GM21786 (cell line): ENCODE measurements at regions not wholly inside any gene's neighbourhood (a gene's known extent, or its start where the extent isn't known, plus 50 kb on each side); places are given as distances from the start of the nearest gene placed in this dataset.
"Not testable (repeated sequence)": the region's sequence is repeated elsewhere in the genome, so short reads cannot be mapped to it uniquely, and the experiment has no call there.

Experiments
- ATAC-seq: cut with Tn5 transposase; IDR thresholded peaks from one replicate; pipeline ENCODE4 v1.9.1; 2021; ENCODE audit not compliant: unreplicated experiment

DNA sequence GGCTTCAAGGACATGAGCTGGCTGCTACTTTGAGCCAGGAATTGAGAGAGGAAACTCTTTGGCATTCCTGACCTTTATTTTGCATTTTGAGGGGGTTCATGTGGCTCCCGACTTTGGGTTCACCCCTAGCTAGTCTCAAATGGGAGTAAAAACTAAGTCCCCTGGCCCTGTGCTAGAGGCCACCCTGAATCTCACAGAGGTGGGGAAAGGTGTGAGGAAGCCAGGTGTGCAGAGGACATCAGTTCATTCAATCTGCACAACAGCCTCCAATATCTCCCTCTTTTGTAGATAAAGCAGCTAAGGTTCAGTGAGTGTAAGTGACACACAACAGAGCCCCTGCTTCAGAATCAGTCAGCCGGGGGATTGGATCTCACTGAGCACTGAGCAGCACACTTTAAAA is 325.7 kb downstream of the DCDC2C start:
- ATAC-seq = no peak

DNA sequence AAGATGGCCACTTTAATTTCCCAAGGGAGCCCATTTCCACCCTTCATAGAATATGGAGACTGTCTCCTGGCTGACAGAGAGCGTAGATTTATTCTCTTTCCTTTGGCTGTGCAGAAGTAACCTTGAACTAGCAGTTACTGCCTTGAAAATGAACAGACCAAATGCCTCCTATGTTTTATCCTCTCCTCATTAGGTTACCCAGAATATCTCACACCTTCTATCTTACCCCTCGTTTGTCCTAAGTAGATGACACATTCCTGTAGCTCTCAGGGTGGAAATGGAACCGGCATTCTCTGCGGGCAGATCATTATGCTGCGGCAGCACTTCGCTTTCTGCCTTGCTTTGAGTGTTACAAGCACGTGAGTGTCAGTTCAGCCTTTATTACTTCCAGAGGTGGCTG is 336.5 kb downstream of the DCDC2C start:
- no peak for ATAC-seq

DNA sequence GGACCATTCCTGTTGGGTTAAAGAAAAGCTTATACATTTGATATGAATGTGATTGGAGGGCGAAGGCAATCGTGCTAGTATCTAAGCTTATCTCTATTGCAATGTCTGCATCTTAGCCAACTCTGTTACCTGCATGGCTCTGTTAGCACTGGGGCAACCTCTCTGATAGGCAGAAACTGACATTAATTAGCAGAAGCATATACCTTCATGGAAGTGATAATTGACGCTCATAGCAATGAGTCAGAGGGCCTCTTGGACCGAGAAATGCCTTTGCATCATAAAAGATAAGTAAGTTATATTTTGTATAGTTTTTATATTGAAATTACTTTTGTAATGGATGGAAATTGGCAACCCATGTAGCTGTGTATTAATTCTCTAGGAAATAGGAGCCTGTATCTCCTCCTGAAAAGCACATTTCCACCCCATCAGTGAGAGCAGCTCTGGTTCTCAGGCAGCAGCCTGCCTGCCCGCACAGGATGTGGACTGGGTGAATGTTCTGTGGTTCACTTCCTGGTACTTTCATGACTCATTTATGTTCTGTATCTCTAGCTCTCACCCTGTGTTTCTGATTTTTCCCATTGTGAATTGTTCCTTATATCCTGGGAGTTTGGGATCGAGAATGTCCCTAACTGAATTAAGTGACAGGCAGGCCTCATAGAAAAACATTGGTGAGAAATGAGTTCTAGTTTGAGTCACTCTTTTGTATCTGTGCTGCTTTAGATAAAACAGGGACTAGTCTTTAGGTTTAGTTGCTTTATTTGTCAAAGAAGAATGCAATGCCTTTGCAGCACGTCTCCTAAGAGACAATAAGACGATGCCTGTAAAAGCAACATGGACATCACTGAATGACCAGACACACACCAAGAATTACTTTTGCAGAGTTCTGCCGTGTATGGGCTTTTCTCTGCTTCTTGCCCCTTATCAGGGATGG is 344.9 kb downstream of the DCDC2C start:
- ATAC-seq = peak; percentile 86

DNA sequence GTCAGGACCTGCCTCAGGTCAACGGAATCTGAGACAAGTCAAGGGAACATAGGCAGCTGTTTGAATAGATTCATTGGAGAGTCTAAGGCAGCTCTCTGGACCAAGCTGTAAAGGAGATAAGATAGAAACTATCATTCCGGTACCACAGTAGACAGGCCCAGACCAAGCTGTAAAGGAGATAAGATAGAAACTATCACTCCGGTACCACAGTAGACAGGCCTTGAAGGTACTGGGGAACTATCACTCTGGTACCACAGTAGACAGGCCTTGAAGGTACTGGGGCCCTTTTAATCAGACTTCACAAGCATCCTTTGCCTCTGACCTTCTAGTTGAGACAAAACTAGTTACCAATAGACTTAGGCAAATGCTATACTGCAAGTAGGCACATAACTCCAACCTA is 346.1 kb downstream of the DCDC2C start:
- ATAC-seq = no peak

DNA sequence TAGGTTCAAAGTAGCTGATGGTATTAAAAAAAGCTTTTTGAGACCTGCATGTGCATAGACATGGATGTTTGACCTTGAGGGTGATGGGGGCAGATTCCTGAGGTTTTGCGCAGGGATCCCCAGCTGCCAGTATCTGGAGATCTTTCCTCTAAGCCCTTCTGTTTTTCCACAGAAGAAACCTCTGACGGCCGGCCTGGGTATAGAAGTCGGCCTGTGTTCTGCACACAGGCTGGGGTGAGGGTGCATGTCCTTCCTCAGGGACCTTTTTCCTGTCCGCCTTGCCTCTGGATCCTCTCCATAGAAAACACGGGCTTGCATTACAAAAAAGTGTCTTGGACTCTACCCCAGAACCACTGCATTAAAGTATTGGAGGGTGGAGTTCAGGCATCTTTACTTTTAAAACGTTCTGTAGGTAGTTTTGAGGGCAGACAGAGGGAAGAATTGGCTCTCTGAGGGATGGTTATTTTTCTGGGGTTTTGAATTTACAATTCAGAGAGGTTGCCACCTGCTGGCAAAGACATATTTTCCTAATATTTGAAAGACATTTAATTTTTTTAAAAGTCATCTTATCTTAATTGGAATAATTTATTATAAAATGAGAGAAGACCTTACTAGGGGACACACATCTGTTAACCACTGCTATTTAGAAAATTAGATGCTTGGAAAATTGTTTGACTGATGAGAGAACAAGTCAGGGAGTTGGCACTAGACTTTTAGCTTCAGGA is 350.6 kb downstream of the DCDC2C start:
- no peak for ATAC-seq

DNA sequence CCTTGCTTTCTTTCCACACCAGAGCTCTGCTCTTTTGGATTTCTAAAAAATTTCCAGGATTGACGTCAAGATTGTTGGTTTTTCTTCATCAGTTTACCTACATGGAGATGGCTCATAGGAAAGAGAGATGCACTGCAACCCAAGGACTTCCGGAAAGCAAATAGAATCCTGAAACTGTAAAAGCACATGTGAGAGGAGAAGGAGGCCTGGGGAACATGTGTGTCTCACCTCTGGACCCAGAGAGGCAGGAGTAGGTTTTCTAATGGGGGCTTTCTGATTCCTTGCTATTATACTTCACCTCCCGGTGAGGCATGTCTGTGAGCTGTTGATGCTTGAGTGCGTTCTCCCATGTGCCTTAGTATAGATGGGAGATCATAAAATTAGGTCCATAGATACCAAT is 362.8 kb downstream of the DCDC2C start:
- no peak for ATAC-seq

DNA sequence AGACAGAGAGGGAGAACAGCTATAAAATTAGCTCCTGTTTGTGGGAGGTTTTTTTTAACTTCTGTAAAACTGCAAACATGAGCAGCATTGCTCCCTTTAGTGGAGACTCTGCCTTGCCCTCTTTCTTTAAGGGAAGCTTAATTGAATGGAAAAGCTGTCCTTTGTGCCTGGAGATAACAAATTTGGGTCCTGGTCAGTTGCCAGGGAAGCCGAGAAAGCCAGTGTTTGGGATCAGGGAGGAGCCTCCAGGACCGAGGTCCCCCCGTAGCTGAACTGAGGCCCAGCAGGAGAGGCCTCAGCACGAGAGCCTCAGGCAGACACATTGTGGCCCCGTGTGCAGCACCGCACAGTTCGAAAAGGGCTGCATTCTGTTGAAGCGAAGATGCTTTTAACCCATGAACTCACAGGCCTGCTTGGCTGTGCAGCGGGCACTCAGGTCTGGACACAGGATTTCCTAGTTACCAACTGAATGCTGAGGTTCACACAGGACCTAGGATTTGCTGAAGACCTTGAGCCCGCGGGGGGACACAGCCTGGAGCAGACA is 369.7 kb downstream of the DCDC2C start:
- no peak for ATAC-seq

DNA sequence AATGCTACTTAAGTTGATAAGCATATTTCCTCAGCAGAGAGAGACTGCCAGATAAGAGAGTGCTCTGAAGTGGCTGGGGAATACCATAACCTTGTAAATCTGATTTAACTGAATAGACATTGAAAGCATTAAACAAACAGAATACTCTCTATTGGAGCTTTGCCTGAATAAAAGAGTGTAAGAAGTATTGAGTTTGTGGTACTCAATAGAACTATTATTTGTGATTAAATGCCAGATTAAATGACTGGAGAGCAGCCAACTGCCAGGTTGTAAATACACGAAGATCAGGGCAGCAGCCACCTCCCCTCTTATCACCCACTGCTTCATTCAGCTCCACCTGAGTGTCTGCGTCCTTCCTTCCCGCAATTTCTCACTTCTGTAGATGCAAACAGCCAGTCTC is 373.6 kb downstream of the DCDC2C start:
- ATAC-seq = no peak

DNA sequence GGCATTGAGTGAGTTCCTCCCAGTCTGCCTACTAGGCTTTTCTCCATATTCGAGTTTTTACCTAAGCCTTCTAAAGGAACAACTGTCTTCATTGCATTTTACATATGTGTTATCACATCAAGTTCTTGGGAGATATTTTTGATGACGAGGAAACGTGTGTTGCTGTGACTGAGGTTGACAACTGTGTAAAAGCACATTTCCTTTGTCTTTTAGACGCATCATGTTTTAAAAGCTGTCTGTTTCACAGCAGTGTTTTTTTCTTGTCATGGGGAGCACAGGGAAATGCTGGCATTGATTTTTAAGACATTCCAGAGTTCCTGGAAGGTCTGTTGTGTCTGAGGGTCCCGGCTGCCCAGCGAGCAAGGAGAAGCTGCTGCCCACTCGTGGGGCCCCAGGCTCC is 381.8 kb downstream of the DCDC2C start:
- no peak for ATAC-seq

DNA sequence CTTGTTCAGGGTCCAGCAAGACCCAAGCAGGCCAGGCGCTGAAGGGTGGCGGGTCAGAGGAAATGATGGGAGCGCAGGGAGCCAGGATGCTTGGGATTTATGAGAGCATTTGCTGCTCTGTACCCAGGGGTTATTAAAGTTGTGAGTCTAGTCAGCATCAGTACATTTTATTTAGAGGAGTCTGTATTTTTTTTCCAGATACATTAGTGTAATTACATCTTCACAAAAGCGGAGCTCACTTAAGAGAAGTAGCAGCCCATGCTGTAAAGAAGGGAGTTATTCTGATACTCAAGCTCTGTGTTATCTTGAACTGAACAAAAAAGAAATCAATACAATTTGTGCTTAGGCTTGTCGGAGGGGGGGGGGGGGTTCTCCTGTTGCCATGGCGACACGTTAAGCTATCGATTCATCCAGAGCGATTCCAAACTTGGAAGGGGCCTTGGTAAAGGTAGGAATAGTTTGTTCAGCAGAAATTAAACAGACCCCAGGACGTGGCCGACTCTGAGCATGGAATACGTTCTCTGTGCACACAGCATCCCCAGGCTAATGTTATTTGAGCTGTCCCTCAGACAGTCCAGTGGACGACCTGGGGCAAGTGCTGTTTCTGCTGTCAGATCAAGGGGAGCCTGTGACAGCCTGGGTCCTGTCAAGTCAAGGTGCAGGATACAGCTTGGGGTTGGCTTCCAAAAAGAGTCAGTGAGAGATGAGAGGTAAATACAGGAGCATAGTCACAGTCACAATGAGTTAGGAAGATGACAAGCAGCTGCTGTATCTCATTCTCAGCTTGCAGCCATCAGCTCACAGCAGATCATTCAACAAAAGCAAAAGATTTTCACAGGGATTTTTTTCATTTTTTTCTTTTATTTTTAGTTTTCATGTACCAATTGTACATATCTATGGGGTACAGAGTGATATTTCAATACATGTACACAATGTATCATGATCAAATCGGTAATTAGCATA is 387.6 kb downstream of the DCDC2C start:
- ATAC-seq = no peak

DNA sequence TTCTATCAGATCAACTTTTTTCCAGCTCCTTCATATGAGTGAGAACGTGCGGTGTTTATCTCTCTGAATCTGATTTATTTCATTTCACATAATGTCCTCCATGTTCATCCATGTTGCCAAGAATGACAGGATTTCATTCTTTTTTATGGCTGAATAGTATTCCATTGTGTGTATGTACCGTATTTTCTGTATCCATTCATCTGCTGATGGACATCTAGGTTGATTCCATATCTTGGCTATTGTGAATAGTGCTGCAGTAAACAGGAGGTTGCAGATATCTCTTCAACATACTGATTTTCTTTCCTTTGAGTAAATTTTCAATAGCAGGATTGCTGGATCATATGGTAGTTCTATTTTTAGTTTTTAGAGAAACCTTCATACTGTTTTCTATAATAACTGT is 388.5 kb downstream of the DCDC2C start:
- no peak for ATAC-seq

DNA sequence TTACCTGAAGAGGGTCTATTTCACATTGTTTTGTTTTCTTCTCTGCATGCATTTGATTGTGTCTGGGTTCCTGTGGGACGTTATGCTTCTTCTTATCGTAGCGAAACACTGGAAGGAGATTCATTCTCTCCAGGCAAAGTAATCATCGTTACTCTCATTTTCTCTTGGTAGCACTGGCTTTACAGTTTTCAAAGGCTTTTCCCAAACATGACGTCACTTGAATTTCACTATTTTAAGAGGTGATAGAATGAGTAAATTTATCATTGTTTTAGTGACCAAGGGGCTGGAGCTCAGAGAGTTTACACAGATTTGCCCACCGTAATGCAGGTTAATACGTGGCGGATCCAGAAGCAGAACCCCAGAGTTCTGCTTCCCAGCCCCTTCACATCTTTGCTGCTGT is 391.4 kb downstream of the DCDC2C start:
- no peak for ATAC-seq

DNA sequence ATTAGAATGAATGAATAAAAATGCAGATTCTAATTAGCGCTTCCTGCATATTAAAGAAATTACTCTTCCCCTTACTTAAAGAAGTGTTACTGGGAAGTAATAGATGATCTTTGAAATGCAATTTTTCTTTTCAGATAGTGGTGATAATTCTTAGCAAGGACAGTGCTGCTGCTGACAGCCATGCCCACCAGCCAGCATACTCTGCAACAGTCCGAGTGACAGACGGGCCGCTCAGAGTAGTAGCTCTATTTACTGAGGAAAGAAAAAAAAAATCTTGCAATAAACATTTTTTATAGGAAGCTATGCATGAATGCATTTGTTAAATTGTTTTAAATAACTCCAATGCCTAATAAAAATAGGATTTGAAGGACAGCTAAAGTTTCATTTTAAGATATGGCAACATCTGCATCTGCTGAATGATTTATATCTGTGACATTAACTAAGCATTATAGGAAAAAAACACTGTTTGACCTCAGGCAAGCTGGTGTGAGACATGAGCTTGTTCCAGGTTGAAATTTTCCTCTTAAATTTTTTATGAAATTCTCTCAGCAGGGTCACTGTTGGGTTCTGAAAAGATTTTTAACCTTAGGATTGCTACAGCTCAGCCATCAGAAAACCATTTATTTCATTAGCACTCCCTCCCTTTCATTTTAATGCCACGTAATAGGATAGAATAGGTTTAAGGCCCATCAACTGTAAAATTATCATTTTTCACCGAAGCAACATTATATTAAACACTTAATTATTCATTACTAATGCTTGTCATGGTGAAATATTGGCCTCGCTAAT is 393.8 kb downstream of the DCDC2C start:
- ATAC-seq = no peak

DNA sequence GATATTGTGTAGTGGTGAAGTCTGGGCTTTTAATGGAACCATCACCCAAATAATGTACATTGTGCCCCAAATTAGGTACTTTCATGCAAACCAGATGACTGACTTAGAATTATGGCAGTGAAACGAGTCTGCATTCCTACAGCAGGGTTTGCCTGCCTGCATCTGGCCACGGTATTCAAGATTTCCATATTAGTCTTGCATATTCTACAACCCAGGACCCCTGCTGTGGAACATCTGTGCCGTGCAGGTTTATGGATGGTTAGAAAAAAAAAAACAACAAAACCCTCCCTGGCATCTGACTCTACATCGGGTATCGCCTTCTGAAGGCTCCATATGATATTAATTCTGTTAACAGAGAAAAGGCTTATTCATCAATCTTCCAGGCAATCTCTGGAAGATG is 394.8 kb downstream of the DCDC2C start:
- no peak for ATAC-seq

DNA sequence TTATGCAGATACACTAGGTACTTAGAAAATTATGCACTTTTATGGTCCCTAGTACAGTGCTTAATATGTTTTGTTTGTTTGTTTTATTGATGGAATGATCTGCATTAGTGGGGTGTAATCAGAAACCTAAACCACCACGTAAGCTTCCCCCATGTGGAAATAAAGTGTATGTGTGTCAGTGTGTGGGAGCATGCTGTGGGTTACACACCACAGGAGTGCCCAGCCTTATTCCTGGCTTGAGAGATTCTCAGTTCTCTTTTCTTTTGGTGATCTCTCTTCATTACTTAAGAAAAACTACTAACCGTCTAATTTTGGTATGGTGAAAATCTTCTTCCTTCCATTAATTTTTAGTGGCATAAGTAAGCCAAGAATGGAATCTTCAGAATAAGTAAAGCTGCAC is 398.6 kb downstream of the DCDC2C start:
- no peak for ATAC-seq

DNA sequence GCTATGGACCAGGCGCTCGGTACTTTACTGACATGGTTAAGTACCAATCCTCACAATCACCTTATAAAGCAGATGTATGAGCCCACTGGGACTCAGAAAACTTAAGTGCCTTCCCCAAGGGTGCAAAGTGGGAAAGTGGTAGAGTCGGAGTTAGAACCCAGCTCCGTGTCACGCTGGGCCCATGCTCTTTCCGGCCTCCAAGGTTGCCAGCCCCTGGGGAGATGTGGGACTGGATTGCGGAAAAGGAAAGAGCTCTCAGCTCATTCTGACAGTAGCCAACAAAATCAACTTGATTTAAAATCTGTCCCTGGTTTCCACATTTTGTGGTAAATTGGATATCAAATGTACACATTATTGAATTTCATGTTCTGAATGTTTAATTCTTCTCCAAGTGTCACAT is 403.8 kb downstream of the DCDC2C start:
- no peak for ATAC-seq

DNA sequence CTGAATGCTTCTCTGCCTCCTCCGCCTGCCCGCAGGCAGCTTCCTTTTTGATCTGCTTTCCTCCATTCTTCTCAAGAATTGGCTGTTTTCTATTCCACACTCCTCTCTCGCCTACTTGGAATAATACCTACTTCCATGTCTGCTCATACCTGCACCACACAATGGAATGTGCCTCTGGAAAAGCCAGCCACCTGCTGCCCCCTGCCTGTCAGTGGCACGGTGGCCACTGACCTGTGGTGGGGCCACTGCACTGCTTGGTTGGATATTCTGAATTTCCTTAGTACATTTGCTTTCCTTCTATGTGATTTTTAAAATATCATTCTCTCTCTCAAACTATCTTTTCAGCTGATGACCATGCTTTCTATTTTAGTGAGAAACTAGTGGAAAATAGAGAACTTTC is 406.9 kb downstream of the DCDC2C start:
- no peak for ATAC-seq

DNA sequence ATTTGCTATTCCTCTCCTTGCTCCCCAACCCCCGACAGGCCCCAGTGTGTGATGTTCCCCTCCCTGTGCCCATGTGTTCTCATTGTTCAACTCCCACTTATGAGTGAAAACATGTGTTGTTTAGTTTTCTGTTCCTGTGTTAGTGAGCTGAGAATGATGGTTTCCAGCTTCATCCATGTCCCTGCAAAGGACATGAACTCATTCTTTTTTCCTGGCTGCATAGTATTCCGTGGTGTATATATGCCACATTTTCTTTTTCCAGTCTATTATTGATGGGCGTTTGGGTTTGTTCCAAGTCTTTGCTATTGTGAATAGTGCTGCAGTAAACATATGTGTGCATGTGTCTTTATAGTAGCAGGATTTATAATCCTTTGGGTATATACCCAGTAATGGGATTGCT is 412.1 kb downstream of the DCDC2C start:
- ATAC-seq = not testable (repeated sequence)

DNA sequence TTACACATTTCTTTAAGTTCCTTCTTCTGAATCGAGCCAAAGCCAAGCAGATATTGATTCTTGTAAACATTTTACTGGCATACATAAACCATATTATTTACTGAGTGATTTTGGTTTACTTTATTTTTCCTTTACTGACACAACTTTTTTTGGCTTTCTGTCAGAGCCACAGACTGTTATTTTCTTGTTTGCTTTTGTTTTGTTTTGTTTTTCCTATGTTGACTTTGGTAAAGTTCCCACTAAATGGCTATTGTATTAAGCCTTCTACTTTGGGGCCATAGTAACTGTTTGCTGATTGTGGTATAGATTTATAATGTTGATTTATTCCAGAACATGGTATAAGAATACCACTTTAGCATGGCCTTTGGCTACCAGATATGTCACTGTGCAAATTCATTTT is 419.4 kb downstream of the DCDC2C start:
- no peak for ATAC-seq

DNA sequence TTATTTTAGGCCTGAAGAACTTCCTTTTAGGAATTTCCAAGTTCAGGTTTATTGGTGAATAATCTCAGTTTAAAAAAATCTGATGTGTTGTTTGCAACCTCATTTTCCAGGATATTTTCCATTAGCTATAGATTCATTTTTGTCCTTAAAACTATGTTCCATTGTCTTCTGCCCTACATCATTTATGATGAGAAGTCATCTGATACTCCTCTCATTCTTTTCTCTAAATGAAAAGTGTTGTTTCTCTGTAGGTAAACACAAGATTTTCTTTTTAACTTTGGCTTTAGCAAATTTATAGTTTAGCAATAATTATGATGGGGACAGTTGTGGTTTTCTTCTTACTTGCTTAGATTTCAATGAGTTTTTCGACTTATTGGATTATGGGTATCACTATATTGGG is 427.3 kb downstream of the DCDC2C start:
- ATAC-seq = no peak
